AG08396 (cell line): ENCODE measurements at regions not wholly inside any gene's neighbourhood (a gene's known extent, or its start where the extent isn't known, plus 50 kb on each side); places are given as distances from the start of the nearest gene placed in this dataset.
"Not testable (repeated sequence)": the region's sequence is repeated elsewhere in the genome, so short reads cannot be mapped to it uniquely, and the experiment has no call there.

ENCODE experiments used
- DNase-seq: peaks from one replicate; pipeline ENCODE4 v3.0.0; 2012; ENCODE audit warnings: low spot score, mixed read lengths

DNA sequence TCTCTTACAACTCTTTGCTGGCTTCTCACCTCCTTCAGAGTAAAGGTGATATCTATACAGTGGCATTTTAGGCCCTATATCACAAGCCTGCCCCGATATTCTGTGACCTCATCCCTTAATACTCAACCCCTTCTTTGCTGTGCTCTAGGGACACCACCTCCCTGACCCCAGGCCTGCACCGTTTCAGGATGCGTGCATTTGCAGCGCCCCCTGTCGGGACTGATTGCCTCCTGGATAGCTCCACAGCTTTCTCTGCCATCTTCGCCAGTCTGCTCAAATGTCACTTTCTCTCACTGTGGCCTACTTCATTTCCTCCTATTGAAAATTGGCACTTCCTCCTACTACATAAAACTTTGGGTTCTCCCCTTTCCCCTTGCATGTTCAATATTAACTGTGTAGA lies 289.6 kb downstream of the SOCS6 start:
- DNase-seq: no peak

DNA sequence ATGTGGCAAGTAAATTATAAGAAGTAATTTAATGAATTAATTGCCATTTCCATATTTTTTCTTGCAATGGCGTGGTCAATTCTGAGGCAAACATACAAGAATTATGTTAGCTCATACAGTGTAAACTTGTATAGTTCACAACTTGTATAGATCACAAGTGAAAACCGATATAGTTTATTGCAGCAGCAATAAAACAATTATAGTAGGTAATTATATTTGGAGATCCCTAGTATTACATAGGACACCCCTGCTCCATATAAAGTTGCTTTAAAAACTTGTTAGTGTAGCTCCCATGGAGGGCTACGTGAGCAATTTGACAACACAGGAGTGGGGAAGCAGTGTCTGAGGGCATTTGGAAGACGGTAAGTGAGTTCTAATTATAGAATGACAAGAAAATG lies 288.2 kb downstream of the SOCS6 start:
- DNase-seq: no peak

DNA sequence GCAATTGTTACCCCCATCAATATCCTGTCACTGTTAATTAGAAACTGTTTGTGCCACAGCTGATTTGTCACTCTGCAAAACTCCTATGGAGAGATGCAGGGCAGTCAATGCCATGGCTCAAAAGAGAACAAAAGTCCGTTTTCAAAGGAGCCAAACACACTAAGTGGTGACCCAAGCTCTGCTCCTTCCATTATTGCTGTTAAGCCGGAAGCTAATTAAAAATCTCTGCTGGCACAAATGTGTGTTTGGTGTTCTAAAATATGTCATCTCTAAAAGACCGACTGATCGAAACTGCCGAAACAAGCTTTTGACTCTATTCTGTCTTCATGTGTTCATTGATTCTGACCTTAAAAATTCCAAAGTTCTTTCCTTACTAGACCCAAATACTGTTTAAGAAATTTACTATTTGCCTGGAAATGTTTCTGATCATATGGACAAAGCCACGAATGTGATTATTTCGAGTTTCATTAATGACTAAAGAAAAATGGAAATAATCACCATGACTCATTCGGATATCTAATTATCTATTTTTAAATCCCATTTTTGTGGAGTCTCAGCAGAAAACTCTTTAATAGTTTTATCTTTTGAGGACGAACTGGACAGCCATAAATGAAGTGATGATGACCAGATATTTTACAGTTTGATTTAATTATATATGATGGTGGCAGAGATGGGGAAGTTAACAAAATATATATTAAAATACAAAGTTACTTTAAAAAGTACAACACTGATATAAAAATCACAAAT lies 287.6 kb downstream of the SOCS6 start:
- DNase-seq: no peak

- DNase-seq: not testable (repeated sequence)
These were observed 286.1 kb downstream of the SOCS6 start for GRCh38 chr18:70574951-70575350.

DNA sequence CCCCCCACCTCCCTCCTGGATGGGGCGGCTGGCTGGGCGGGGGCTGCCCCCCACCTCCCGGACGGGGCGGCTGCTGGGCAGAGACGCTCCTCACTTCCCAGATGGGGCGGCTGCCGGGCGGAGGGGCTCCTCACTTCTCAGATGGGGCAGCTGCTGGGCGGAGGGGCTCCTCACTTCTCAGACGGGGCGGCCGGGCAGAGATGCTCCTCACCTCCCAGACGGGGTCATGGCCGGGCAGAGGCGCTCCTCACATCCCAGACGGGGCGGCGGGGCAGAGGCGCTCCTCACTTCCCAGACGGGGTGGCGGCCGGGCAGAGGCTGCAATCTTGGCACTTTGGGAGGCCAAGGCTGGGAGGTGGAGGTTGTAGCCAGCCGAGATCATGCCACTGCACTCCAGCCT lies 280.8 kb downstream of the SOCS6 start:
- not testable (repeated sequence) for DNase-seq

GRCh38 chr18:70559446-70559845 lies 270.6 kb downstream of the SOCS6 start:
- DNase-seq: no peak

- no peak for DNase-seq
These were observed 269.5 kb downstream of the SOCS6 start for GRCh38 chr18:70558371-70558770.

DNA sequence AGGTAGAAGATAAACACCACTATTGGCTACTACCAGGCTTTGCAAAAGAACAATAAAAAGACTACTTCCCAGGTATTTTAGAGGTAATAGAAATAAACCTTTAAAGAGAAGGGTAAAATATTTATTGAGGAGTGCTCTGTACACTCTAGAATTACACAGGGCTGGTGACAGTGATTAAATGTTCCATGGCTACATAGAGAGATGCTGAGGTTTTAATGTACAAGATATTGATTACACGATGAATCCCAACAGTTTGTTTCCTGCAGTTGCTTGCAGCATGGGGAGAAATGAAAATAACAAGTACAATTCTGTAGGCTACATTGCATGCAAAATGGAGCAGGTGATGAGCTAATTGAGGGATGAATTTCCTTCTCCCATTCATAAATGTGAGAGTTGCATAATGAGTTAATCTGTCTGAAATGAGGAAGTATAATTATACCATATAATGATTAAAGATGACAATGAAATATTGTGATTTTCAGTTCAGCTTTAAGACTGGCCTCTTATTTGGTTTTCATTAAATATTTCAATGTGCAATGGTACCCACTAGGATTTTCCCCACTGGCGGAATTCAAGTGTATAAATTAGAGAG lies 266.1 kb downstream of the SOCS6 start:
- no peak for DNase-seq

- DNase-seq: no peak
These were observed 265.1 kb downstream of the SOCS6 start for GRCh38 chr18:70553936-70554260.

- DNase-seq: no peak
These were observed 264.5 kb downstream of the SOCS6 start for GRCh38 chr18:70553245-70553935.

DNA sequence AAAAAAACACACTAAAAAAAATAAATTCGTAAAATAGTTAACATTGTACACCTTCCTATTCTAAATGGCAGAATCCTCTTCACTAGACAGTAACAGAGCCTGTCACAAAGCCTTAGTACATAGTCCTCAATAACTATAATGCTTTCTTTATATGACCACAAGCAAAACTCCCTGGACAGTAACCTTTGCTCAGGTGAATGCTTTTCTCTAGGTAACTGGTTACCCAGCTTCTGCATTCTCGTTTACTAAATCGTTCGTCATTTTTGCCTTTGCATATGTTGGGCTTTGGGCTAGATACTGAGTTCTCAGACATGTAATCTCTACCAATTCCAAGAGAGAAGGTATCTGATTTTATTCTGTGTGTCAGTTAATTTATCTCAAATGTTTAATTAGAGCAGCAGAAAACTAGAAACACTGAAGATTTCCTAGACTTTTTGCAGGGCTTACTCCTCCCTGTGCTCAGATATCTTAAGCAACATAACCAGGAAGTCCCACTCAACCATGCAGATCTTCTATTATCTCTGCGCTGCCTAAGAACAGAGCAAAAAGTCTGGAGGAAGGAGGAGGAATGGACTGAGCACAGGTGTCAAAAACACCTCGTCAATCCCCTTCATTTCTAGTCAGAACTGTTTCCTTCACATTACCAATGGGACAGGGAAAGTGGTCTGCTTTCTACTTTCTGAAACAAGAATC lies 247.7 kb downstream of the SOCS6 start:
- DNase-seq: no peak

DNA sequence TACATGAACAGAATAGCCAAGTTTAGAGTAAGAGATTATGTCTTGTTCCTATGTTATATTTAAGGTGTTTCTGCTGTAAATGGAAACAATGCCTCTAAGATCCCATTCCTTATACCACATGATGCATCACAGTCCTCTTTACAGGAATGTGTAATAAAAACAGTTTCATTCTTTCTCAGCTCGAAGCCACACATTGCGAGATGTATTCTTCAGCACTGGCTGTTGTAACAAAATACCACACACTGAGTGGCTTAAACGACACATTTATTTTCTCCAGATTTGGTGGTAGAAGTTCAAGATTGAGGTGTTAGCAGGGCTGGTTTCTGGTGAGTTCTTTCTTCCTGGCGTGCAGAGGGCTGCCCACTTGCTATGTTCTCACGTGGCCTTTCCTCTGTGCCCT lies 246.2 kb downstream of the SOCS6 start:
- no peak for DNase-seq

DNA sequence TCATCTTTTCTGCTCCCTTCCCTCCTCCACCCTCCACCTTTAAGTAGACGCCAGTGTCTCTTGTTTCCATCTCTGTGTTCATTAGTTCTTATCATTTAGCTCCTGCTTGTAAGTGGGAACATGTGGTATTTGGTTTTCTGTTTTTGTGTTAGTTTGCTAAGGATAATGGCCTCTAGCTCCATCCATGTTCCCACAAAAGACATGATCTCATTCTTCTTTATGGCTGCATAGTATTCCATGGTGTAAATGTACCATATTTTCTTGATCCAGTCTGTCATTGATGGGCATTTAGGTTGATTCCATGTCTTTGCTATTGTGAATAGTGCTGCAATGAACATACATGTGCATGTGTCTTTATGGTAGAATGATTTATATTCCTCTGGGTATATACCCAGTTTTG lies 236.5 kb downstream of the SOCS6 start:
- DNase-seq: not testable (repeated sequence)

DNA sequence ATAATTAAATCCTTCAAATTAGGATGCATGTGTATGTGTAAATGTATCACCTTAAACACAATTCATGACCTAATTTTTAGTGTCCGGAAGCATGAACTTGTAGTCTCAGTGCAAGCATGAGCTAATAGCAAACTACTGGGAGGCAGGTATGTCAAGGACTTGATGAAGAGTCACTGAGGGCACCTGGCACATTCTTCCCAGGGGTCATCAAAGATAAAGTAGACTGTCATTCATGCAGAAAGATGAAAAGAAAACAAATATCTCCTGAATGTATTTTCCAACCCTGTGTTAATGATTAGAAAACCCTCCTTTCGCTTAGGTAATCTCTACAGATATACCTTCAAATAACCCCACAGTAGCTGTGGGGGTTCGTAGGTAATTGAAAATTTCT lies 234.9 kb downstream of the SOCS6 start:
- DNase-seq: no peak

GRCh38 chr18:70523035-70523791 lies 234.4 kb downstream of the SOCS6 start:
- DNase-seq: no peak

DNA sequence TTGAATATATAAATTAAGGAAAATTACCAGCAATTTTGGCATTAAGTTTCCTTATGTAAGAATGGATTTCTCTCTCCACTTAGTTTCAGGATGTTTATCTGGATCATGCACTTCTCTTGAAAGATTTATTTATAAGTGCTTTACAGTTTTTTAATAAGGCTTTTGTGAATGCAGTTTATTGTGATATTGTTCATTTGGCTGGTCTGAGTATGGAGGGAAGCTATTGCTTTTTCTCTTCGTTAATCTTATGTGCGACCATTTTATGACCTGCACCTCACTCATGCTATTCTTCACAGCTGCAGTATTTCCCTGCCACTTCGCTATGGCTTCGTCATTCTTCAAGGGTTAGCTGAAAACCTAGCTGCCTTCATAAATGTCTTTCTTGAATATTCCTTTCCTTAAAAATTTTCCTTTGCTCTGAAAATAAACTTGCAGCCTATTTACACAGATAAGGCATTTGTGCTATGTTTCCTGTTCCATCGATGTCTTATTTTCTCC lies 233.4 kb downstream of the SOCS6 start:
- DNase-seq: no peak

DNA sequence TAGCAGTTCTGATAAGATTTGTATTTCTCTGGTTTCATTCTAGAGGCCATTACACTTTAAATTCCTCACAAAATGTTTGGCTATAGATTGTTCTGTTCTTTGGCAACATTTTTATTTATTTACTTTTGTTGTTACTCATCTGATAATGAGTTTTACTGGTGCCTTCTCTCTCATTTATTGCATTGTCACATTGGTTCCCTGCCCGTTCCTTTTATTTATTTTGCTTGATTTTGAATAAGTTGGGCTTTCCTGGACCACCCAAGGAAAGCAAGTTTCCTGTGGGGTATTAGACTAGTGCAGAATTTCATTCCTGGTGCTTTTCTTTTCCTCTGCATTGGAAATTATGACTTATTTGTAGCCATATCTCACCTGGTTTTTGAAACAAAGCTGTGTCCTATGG lies 232.0 kb downstream of the SOCS6 start:
- DNase-seq: no peak

GRCh38 chr18:70513502-70514171 lies 224.8 kb downstream of the SOCS6 start:
- no peak for DNase-seq

DNA sequence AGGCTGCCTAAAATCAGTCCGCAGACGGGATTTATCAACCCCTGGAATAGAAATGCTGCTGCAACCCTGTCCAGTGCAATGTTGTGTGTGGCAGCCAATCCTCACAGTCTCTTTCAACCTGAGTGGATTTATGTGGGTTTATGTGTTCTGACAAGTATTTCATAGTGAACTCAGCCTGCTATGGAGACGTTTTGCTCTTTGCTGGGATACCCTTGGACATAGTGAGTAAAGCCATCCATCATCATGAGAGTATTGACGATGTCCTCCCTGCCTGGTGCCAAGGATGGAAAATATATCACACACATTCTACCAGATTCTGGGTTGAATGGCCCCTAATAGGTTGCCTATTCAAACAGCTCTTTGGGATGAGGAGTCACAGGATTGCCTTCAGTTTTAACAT lies 219.1 kb downstream of the SOCS6 start:
- DNase-seq: no peak

DNA sequence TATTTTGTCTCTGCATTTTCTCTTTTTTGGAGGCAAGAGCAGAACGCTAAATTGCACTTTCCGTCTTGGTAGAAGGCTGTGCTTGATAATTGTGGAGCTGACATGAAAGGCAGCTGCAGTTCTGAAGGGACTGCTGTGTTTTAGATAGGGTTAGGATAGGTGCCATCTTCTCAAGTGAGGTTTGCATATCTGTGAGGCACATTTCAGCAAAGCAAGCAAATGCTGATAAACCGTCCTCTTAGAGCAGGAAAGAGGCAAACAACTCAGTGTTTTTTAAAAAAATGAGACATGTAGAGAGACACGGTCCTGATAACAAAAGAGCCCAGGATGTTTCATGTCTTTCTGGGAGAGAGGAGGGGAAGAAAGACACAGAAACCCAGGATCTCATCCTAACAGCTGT lies 217.7 kb downstream of the SOCS6 start:
- no peak for DNase-seq

GRCh38 chr18:70503060-70503459 lies 214.2 kb downstream of the SOCS6 start:
- no peak for DNase-seq
